Uterus (tissue), 3 donors: ENCODE measurements at regions not wholly inside any gene's neighbourhood (a gene's known extent, or its start where the extent isn't known, plus 50 kb on each side); places are given as distances from the start of the nearest gene placed in this dataset.

ENCODE experiments used
- DNase-seq, 2 donors: peaks; one replicate each; pipeline ENCODE4 v3.0.0-alpha.2; 2019 to 2020
- H3K27ac ChIP-seq, 2 donors: fragments of 200-600 bp; sonication (generic); 1 replicate in 1 of 2; 2 replicates in 1 of 2; pipeline ENCODE4 v1.5.1; 2016 to 2018
- H3K27me3 ChIP-seq, 2 donors: fragments of 200-600 bp; sonication (generic); one replicate each; pipeline ENCODE4 v1.5.1; 2018 to 2019; ENCODE audit warnings: control low read depth in 1 of 2
- H3K36me3 ChIP-seq, 2 donors: fragments of 200-600 bp; sonication (generic); one replicate each; pipeline ENCODE4 v1.5.1; 2019; ENCODE audit warnings: control low read depth in 1 of 2
- H3K4me1 ChIP-seq, 2 donors: fragments of 200-600 bp; sonication (generic); one replicate each; pipeline ENCODE4 v1.5.1; 2018 to 2019; ENCODE audit warnings: control low read depth in 1 of 2
- H3K4me3 ChIP-seq, 2 donors: fragments of 200-600 bp; sonication (generic); 1 replicate in 1 of 2; 2 replicates in 1 of 2; pipeline ENCODE4 v1.5.1; 2018 to 2019; ENCODE audit warnings: mild to moderate bottlenecking in 1 of 2
- H3K9me3 ChIP-seq, 2 donors: fragments of 200-600 bp; sonication (generic); one replicate each; pipeline ENCODE4 v1.5.1; 2019; ENCODE audit warnings: control low read depth in 1 of 2
- CTCF ChIP-seq, 4 experiments: fragments of 200-600 bp in 2 of 4; fragments of 450-650 bp in 2 of 4; sonication (generic) in 2 of 4; IDR thresholded peaks; one replicate each; pipeline ENCODE4 v1.5.1; 2016 to 2019; ENCODE audit warnings: antibody characterized with exemption in 4 of 4, mild to moderate bottlenecking in 2 of 4, moderate library complexity in 1 of 4
- POLR2A ChIP-seq, 2 donors: fragments of 450-650 bp; IDR thresholded peaks; one replicate each; pipeline ENCODE4 v1.6.1; 2016; ENCODE audit warnings: antibody characterized with exemption in 2 of 2, mild to moderate bottlenecking in 1 of 2, moderate library complexity in 1 of 2
- intact Hi-C: fragments of 100-400 bp; cut with DNase I; formaldehyde crosslinking; loops from one replicate; pipeline ENCODE4 v1.15.1; 2023; ENCODE audit warnings: low total_unique reads
- donor health status: DM: yes; HTN: yes; CAD: no.

- DNase-seq, result no peak
- Histone ChIP-seq H3K36me3 (no peaks in the 10 kb centered on the region), H3K9me3 (no peaks in the 10 kb centered on the region), H3K4me3 (no peak overlapping the region), H3K4me1 (no peaks in the 10 kb centered on the region), H3K27me3 (no peaks in the 10 kb centered on the region), H3K27ac (peak overlapping the region; percentile 35 to 37)
- no peak for TF ChIP-seq CTCF (IDR thresholded peaks at IDR 0.05)
- no peak for TF ChIP-seq POLR2A (IDR thresholded peaks at IDR 0.05)
- intact Hi-C loops, result no loop called here
Measured at GRCh38 chr1:223006917-223007648, 136.0 kb downstream of the TLR5 start.

- H3K36me3 ChIP-seq, result no peaks in the 10 kb centered on the region
- no peak for DNase-seq
- intact Hi-C loops, result no loop called here
- H3K4me1 ChIP-seq, result no peaks in the 10 kb centered on the region
- TF ChIP-seq CTCF (IDR thresholded peaks at IDR 0.05), result no peak
- no peak for TF ChIP-seq POLR2A (IDR thresholded peaks at IDR 0.05)
- H3K4me3 ChIP-seq, result no peak overlapping the region
- no peaks in the 10 kb centered on the region for H3K9me3 ChIP-seq
- no peaks in the 10 kb centered on the region for H3K27me3 ChIP-seq
- H3K27ac ChIP-seq, result peak overlapping the region; percentile 35 to 37
Measured at GRCh38 chr1:223007935-223008334, 135.1 kb downstream of the TLR5 start.

- Histone ChIP-seq H3K27me3 (no peaks in the 10 kb centered on the region), H3K36me3 (no peaks in the 10 kb centered on the region), H3K27ac (peak overlapping the region; percentile 34 to 35), H3K4me3 (no peak overlapping the region), H3K9me3 (no peaks in the 10 kb centered on the region), H3K4me1 (no peaks in the 10 kb centered on the region)
- DNase-seq, result no peak
- intact Hi-C loops, result no loop called here
- no peak for TF ChIP-seq POLR2A (IDR thresholded peaks at IDR 0.05)
- no peak for TF ChIP-seq CTCF (IDR thresholded peaks at IDR 0.05)
Measured at GRCh38 chr1:223008808-223009207, 134.2 kb downstream of the TLR5 start.

DNA sequence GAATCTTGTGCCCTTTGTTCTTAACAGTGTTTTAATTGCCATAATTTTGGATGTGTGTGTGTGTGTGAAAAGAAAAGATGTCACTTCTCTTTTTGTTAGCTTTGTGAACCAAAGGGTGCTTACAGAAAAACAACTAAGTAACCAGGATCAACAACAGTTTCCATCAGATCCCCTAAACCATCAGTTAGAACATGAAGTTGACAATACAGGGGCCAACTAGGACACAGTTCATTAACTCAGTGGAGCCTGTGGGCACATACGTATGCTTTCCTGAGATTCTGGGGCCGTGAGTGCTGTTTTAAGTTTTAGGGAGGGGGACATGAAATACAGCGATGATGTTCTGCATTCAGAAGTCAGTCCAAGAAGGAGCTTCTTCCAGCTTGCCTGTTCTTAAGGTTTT lies 133.6 kb downstream of the TLR5 start:
- H3K4me3 ChIP-seq, result no peak overlapping the region
- peak overlapping the region; percentile 34 to 35 for H3K27ac ChIP-seq
- H3K36me3 ChIP-seq, result no peaks in the 10 kb centered on the region
- H3K4me1 ChIP-seq, result no peaks in the 10 kb centered on the region
- TF ChIP-seq POLR2A (IDR thresholded peaks at IDR 0.05) (no peak), CTCF (IDR thresholded peaks at IDR 0.05) (no peak)
- intact Hi-C loops, result no loop called here
- no peaks in the 10 kb centered on the region for H3K27me3 ChIP-seq
- no peak for DNase-seq
- H3K9me3 ChIP-seq, result no peaks in the 10 kb centered on the region

DNA sequence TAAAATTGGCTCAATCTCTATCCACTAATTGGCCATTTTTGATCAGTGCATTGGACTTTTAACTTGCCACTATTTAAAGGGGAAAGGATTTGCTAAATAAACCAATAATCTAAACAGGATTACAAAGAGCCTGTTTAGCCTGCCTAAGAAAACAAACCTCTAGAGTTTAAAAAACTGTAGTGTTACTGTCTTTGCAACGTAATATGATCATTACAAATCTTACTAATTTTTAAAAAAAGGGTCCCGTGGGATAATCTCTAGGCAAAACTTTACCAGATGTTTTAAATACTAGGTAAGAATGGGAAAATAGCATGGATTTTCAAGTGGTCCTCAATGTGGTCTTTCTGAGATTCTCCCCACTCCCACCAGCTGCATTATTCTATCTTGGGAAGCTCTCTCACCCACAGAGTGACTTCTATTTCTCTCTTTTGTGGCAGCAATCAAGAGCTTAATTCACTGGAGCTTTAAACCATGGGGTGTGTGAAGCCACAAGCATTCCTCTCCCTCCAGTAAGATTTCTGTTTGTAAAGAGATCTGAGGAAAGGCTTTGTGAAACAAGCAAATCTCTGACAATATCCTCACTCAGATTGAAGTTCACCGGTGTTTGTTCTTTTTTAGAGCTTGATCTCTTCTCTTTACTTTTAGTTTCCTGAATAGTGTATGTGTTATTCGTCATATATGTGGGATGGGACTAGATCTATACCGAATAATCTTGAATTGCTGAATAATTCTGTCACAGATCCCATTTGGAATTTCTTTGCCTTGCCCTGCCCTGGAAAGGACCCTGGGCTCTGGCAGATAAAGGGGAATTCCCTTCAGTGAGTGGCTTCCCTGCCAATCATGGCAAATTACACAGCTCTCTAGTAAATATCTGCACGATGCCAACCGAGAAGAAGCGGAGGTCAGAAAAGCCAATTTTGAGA lies 132.2 kb downstream of the TLR5 start:
- no peak overlapping the region for H3K4me3 ChIP-seq
- no peak for TF ChIP-seq POLR2A (IDR thresholded peaks at IDR 0.05)
- TF ChIP-seq CTCF (IDR thresholded peaks at IDR 0.05), result no peak
- DNase-seq, result no peak
- H3K27ac ChIP-seq, result no peak overlapping the region
- no peaks in the 10 kb centered on the region for H3K27me3 ChIP-seq
- intact Hi-C loops, result no loop called here
- H3K9me3 ChIP-seq, result no peaks in the 10 kb centered on the region
- H3K36me3 ChIP-seq, result no peaks in the 10 kb centered on the region
- H3K4me1 ChIP-seq, result no peaks in the 10 kb centered on the region
